ENCODE measurements at regions not wholly inside any gene's neighbourhood (a gene's known extent, or its start where the extent isn't known, plus 50 kb on each side); places are given as distances from the start of the nearest gene placed in this dataset.
"Not testable (repeated sequence)": the region's sequence is repeated elsewhere in the genome, so short reads cannot be mapped to it uniquely, and the experiment has no call there.

- no peak for DNase-seq
Observed at GRCh38 chr17:27944546-27945332, 51.6 kb upstream of the LYRM9 start.

GRCh38 chr17:27945333-27945616 lies 52.1 kb upstream of the LYRM9 start:
- DNase-seq, result no peak

- no peak for DNase-seq
Observed at GRCh38 chr17:27945953-27946352, 52.8 kb upstream of the LYRM9 start.

- no peak for DNase-seq
Observed at GRCh38 chr17:27946513-27946912, 53.3 kb upstream of the LYRM9 start.

- DNase-seq, result no peak
Observed at GRCh38 chr17:27947005-27947406, 53.8 kb upstream of the LYRM9 start.

- no peak for DNase-seq
Observed at GRCh38 chr17:27949304-27949703, 56.1 kb upstream of the LYRM9 start.

GRCh38 chr17:27950225-27950624 lies 57.1 kb upstream of the LYRM9 start:
- DNase-seq, result not testable (repeated sequence)

DNA sequence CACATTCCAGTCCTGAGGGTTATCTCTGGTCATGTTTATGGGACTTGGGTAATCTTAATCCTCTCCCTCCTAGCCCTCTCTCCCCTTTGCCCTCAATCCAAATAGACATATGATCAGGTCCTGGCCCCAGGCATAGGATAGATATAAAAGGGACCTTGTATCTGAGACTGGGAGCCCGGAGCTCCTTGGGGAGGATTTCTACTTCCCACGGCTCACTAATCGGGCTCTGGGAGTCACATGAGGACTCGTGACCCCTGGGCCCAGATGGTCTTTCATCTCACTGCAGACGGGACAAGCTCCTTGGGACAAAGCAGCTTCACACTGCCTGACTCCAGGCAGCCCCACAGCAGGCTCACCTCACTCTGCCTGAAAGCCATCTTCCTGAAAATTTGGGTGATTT lies 57.8 kb upstream of the LYRM9 start:
- DNase-seq, result no peak

DNA sequence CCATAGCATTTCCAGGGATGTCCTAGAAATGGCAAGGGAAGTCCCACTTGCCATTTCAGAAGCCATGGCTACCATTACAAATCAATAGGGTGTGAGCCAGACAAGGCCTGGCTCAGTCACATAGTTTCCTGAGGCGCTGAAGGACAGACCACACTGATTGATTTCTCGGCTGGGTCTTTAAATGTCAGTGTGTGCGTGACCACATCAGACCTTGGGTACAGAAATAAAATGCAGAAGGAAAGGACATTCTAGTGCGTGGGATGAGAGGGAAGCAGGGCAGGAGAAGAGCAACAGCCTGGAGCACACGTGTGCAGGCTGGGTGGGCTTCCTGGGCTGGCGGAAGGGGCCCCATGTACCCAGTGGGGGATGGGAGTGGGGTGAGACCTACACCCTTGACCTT lies 58.7 kb upstream of the LYRM9 start:
- no peak for DNase-seq

DNA sequence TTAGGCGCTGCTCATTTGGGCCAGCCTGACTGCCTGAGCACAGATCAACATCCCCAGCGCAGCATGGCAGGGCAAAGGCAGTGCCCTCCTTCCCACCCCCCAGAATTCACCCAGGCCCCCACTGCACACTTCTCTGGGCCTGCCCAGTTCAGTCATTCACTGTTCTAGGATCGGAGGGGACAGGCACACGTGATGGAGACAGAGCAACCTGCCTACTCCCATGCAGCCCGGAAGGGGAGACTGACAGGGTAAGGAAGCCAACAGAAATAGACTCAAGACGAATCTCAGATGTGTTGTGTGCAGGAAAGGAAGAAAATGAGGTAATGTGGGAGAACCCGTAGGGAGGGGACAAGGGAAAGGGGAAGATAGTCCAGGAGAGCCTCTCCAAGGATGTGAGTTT lies 59.2 kb upstream of the LYRM9 start:
- DNase-seq, result no peak

GRCh38 chr17:27954548-27955495 lies 61.7 kb upstream of the LYRM9 start:
- DNase-seq, result no peak

DNA sequence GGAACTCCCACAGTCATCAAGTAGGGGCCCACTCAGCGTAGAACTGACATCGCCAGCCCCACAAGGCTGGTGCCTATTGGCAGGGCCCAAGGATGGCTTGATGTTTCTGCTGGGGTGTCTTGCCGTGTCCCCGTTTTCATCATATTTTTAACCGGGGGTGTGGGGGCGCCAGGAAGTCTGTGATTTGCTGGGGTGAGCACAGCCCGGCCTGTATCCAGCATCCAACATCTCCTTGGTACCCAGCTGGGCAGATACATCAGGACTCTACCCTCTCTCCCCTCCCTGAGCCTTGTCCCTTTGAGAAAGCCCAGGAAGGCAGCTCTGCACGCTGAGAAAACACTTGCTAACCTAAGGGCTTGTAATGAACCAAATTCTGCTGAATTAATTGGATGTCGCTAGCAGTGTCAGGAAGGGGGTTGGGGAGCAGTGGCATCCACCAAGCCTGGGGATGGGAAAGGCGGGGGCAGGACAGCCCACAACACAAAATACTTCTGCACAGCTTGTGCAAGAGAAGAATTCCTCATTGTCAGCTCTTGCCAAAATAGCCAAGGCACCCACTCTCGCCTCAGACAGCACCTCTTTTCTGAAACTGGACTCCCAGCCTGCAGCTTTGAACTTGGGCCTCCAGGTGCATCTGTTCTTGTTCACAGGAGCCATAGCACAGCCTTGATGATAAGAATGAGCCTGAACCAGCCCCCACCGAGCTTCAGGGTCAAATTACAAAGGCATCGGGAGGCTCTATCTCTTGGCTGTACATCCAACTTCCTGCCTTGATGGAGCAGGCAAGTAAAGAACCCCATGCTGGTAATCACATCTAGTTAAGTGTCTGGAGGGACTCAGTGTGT lies 63.7 kb upstream of the LYRM9 start:
- no peak for DNase-seq

- not testable (repeated sequence) for DNase-seq
Observed at GRCh38 chr17:27957446-27957793, 64.3 kb upstream of the LYRM9 start.

GRCh38 chr17:27958708-27959381 lies 65.7 kb upstream of the LYRM9 start:
- no peak for DNase-seq

DNA sequence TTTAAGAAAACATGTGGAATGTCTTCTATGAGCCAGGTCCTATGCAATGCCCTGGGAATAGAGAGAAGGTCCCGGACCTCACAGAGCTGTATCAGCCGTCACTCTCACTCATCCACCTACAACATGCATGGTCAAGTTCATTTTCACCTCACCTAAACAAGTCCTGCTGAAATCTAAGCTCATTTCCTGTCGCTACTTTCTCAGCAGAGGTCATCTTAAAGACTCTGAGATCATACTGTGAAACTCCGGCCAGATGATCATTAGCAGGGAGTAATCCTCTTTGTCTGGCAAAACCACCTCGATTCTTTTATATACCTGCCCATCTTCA lies 66.2 kb upstream of the LYRM9 start:
- DNase-seq, result no peak

- DNase-seq, result no peak
Observed at GRCh38 chr17:27960183-27960849, 67.2 kb upstream of the LYRM9 start.

- not testable (repeated sequence) for DNase-seq
Observed at GRCh38 chr17:27962581-27962980, 69.4 kb upstream of the LYRM9 start.

- no peak for DNase-seq
Observed at GRCh38 chr17:27965224-27965623, 72.1 kb upstream of the LYRM9 start.

- peak; percentile 99 for DNase-seq
Observed at GRCh38 chr17:27968206-27968732, 74.2 kb upstream of the NLK start.

DNA sequence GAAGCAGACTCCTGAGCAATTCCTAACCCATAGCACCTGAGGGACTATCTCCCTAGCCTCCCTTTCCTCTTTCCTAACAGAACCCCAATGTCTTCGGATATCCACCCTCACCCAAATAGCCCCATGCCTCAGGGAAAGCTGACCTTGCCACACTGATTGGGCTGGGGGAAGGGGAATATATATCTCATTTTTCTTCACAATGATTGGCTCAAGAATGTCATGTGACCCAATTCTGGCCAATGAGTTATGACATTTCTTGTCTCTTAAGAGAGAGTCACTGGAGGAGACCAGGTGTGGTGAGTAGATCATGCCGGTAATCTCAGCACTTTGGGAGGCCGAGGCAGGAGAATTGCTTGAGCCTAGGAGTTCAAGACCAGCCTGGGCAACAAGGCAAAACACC lies 71.9 kb upstream of the NLK start:
- no peak for DNase-seq

- no peak for DNase-seq
Observed at GRCh38 chr17:27973258-27974044, 69.0 kb upstream of the NLK start.

All from hematopoietic multipotent progenitor cell treated with erythropoietin and hydrocortisone succinate and interleukin-3 and kit ligand, for 8 days (in vitro differentiated cells).